KOPT-K1 (cell line): ENCODE measurements at regions not wholly inside any gene's neighbourhood (a gene's known extent, or its start where the extent isn't known, plus 50 kb on each side); places are given as distances from the start of the nearest gene placed in this dataset.
"Not testable (repeated sequence)": the region's sequence is repeated elsewhere in the genome, so short reads cannot be mapped to it uniquely, and the experiment has no call there.

Source experiments
- H3K27ac ChIP-seq: fragments of 200-600 bp; sonication (generic); 2 replicates; pipeline ENCODE4 v1.5.1; 2016; ENCODE audit warnings: antibody characterized with exemption, mild to moderate bottlenecking, low read depth, low read length; ENCODE audit not compliant: poor library complexity, severe bottlenecking
- H3K36me3 ChIP-seq: fragments of 200-600 bp; sonication (generic); 2 replicates; pipeline ENCODE4 v1.5.1; 2017; ENCODE audit warnings: antibody characterized with exemption, mild to moderate bottlenecking, low read length, moderate library complexity; ENCODE audit not compliant: insufficient read depth
- H3K9me3 ChIP-seq: fragments of 200-600 bp; sonication (generic); 2 replicates; pipeline ENCODE4 v1.5.1; 2017; ENCODE audit warnings: antibody characterized with exemption, low read length, mild to moderate bottlenecking; ENCODE audit not compliant: insufficient read depth, poor library complexity, severe bottlenecking

DNA sequence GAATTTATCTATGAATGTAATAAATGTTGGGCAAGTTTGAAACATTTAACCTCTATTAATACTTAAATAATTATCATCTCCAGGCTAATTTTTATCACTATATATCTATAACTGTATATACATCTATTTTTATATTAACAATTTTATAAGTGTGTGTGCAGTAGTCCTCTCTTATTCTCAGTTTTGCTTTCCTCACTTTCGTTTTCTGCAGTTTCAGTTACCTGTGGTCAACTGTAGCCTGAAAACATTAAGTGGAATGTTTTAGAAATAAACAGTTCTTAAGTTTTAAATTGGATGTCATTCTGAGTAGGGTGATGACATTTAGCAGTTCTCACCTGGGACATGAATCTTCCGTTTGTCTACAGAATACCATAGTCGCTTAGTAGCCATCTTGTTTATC, 379.4 kb upstream of the MAN1A1 start:
- no peaks in the 10 kb centered on the region for H3K9me3 ChIP-seq
- no peaks in the 10 kb centered on the region for H3K36me3 ChIP-seq
- no peak overlapping the region for H3K27ac ChIP-seq

- Histone ChIP-seq H3K9me3 (no peaks in the 10 kb centered on the region), H3K36me3 (no peaks in the 10 kb centered on the region), H3K27ac (no peak overlapping the region)
These were observed 378.7 kb upstream of the MAN1A1 start for GRCh38 chr6:119728220-119728750.

- Histone ChIP-seq H3K36me3 (no peaks in the 10 kb centered on the region), H3K9me3 (no peaks in the 10 kb centered on the region), H3K27ac (no peak overlapping the region)
These were observed 378.1 kb upstream of the MAN1A1 start for GRCh38 chr6:119727504-119728219.

- not testable (repeated sequence) for H3K9me3 ChIP-seq, H3K27ac ChIP-seq, H3K36me3 ChIP-seq
These were observed 377.4 kb upstream of the MAN1A1 start for GRCh38 chr6:119726912-119727311.

- Histone ChIP-seq H3K36me3 (no peaks in the 10 kb centered on the region), H3K27ac (no peak overlapping the region), H3K9me3 (no peaks in the 10 kb centered on the region)
These were observed 376.5 kb upstream of the MAN1A1 start for GRCh38 chr6:119726086-119726485.

DNA sequence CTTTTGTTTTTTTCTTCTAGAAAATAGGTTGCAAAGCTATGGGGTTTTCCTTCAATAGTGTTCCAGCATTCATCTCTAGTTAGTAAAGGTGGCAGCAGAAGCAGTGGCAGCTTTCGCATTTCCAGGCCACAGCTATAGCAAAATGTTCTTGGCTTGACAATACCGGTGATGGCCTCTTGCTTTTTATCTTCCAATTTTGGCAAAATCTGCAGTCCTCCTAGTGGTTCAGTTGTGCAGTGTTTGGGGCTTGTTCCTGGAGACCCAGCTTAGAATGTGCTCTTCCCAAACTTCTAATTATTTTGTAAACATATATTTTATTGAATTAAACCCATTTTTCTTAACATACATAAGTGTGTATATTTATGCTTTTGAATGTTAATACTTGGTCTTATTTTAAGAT, 370.6 kb upstream of the MAN1A1 start:
- H3K36me3 ChIP-seq, result no peaks in the 10 kb centered on the region
- no peak overlapping the region for H3K27ac ChIP-seq
- no peaks in the 10 kb centered on the region for H3K9me3 ChIP-seq

DNA sequence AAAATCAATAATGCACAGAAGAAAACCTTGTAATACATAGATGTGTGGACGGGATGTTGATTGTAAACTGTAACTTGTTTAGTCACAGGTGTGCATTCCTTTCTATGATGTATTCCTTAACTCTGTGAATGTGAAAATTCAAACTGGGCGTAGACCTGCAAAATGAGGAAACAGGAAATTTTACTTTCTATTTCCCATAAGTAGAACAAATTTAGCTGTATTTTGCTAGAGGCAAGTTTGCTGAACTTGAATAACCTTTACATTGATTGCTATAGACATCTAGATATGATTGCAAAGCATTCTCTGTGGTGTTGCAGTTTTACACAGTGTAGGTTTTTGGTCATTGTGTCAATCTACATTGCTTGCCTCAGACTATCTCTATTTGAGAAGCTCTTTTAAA, 368.4 kb upstream of the MAN1A1 start:
- Histone ChIP-seq H3K27ac (no peak overlapping the region), H3K9me3 (no peaks in the 10 kb centered on the region), H3K36me3 (no peaks in the 10 kb centered on the region)

DNA sequence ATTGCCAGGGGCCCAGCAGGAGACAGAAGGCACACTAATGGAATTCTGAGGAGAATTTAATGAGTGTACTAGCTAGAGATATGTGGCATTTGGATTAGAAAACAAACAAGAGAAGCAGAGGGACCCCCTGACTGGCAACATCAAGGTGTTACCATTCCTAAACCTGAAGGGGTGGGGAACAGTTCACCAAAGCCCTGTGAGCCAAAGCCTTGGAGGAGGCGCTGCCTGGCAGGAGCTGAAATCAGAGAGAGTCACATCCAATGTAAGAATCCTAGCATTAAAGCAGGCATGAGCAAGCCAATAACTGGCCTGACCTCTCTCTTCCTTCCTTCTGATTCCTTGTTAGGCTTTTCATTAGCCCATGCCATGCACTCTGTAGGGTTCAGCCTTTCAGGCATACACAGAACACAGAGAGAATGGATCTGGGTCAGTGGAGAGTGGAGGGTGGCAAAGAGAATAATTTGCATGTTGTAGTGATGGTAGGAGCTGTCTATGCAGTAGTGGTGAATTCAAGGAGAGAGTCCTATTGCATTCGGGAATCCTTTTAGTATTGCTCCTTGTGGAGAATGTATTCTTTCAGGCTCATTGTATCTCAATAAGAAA, 367.2 kb upstream of the MAN1A1 start:
- no peaks in the 10 kb centered on the region for H3K9me3 ChIP-seq
- no peaks in the 10 kb centered on the region for H3K36me3 ChIP-seq
- H3K27ac ChIP-seq, result no peak overlapping the region

GRCh38 chr6:119713903-119714302, 364.3 kb upstream of the MAN1A1 start:
- no peak overlapping the region for H3K27ac ChIP-seq
- H3K9me3 ChIP-seq, result no peaks in the 10 kb centered on the region
- H3K36me3 ChIP-seq, result no peaks in the 10 kb centered on the region

DNA sequence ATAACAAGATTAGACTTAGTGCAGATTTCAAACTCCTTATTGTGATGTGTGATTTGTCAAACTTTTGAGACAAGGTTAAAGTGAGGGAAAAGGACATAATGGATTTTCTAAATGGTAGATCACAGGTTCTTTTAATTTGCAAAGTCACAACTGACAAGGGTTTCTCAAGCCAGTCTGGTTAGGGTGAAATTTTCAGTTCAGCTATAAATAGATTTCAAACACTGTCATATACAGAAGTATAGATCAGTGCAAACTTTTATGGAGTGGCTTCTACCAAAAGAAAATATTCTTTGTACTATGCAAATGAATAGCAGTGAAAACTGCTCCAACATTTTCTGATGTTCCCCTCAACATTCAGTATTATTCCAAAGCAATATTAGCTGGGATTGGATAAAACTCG, 337.1 kb upstream of the MAN1A1 start:
- Histone ChIP-seq H3K27ac (no peak overlapping the region), H3K36me3 (no peaks in the 10 kb centered on the region), H3K9me3 (no peaks in the 10 kb centered on the region)

DNA sequence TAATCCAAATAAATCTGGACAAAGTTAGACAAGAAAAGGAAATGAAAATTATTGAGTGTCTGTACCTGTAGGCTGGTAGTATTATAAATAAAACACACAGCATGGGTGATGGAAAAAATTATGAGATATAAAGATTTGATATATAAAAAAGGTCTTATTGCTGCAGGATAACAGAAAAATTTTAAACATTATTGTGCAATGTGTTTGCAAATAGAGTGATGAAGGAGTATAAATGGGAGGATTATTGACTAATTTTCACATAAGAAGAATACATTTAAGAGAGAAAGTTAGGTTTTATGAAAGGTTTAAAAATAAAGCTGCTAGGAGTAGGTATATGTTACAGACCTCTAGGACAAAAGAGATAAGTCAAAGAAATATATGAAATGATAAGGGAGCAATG, 336.7 kb upstream of the MAN1A1 start:
- H3K36me3 ChIP-seq, result no peaks in the 10 kb centered on the region
- no peak overlapping the region for H3K27ac ChIP-seq
- no peaks in the 10 kb centered on the region for H3K9me3 ChIP-seq

DNA sequence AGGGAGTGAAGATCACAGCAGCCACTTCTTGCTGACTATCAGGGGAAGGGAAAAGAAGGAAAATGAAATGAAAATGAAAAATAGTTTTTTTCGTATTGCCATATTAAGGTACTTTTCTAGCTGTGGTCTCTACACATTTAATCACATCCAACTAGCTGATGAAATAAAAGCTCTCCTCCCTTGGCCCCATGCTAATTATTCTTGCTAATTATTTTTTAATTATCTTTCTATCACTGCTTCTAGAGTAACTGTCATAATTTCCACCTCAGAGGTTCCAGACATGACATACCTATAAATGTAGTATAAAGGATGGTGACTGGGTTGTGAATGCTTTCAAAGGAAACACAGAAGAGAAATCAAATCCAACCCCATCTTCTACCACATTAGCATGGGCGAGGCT, 334.1 kb upstream of the MAN1A1 start:
- H3K27ac ChIP-seq, result no peak overlapping the region
- H3K36me3 ChIP-seq, result no peaks in the 10 kb centered on the region
- no peaks in the 10 kb centered on the region for H3K9me3 ChIP-seq

DNA sequence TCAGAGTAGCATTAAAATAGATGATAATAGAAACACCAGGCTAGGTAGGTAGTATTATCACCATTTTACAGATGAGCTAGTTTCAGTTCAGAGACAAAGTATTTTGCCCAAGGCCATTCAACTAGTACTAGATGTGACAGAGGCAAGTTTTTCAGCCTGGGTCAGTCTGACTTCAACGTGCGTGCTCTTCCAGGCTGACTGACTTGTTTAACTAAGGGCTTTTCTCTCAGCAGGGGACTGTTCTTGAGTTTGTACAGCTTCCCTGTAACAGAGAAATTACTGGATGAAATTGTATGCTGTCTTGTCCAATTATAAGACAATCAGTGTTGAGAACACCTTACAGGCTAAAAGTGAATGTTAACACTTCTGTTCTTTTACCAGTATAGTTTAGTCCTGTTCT, 333.5 kb upstream of the MAN1A1 start:
- Histone ChIP-seq H3K27ac (no peak overlapping the region), H3K36me3 (no peaks in the 10 kb centered on the region), H3K9me3 (no peaks in the 10 kb centered on the region)

- no peak overlapping the region for H3K27ac ChIP-seq
- no peaks in the 10 kb centered on the region for H3K36me3 ChIP-seq
These were observed 329.4 kb upstream of the MAN1A1 start for GRCh38 chr6:119678961-119679360.

GRCh38 chr6:119677384-119677783, 327.8 kb upstream of the MAN1A1 start:
- no peaks in the 10 kb centered on the region for H3K9me3 ChIP-seq
- H3K36me3 ChIP-seq, result no peaks in the 10 kb centered on the region
- H3K27ac ChIP-seq, result no peak overlapping the region

More at GRCh38 chr6:119678961-119679360, 329.4 kb upstream of the MAN1A1 start:
- no peaks in the 10 kb centered on the region for H3K9me3 ChIP-seq

- Histone ChIP-seq H3K9me3 (no peaks in the 10 kb centered on the region), H3K36me3 (no peaks in the 10 kb centered on the region), H3K27ac (no peak overlapping the region)
These were observed 327.4 kb upstream of the MAN1A1 start for GRCh38 chr6:119676961-119677360.
